HG02798 (cell line): ENCODE measurements at regions not wholly inside any gene's neighbourhood (a gene's known extent, or its start where the extent isn't known, plus 50 kb on each side); places are given as distances from the start of the nearest gene placed in this dataset.

Experiments
- ATAC-seq: cut with Tn5 transposase; IDR thresholded peaks from one replicate; pipeline ENCODE4 v1.9.1; 2021; ENCODE audit warnings: mild to moderate bottlenecking; ENCODE audit not compliant: unreplicated experiment, poor library complexity

- ATAC-seq, result no peak
Observed at GRCh38 chr11:28675183-28675582, 567.0 kb downstream of the METTL15 start.

- peak; percentile 33 for ATAC-seq
Observed at GRCh38 chr11:28674433-28675103, 566.4 kb downstream of the METTL15 start.

GRCh38 chr11:28673691-28674432 lies 565.7 kb downstream of the METTL15 start:
- no peak for ATAC-seq

GRCh38 chr11:28671274-28671673 lies 563.1 kb downstream of the METTL15 start:
- ATAC-seq, result no peak

- ATAC-seq, result no peak
Observed at GRCh38 chr11:28666632-28667031, 558.4 kb downstream of the METTL15 start.

- no peak for ATAC-seq
Observed at GRCh38 chr11:28659716-28660348, 551.6 kb downstream of the METTL15 start.

GRCh38 chr11:28657378-28658030 lies 549.3 kb downstream of the METTL15 start:
- no peak for ATAC-seq

GRCh38 chr11:28654191-28654590 lies 546.0 kb downstream of the METTL15 start:
- ATAC-seq, result no peak

- ATAC-seq, result no peak
Observed at GRCh38 chr11:28649922-28650321, 541.7 kb downstream of the METTL15 start.

- no peak for ATAC-seq
Observed at GRCh38 chr11:28636566-28636965, 528.4 kb downstream of the METTL15 start.

- ATAC-seq, result no peak
Observed at GRCh38 chr11:28636033-28636432, 527.8 kb downstream of the METTL15 start.

GRCh38 chr11:28632338-28632737 lies 524.1 kb downstream of the METTL15 start:
- ATAC-seq, result no peak

GRCh38 chr11:28631148-28631547 lies 523.0 kb downstream of the METTL15 start:
- no peak for ATAC-seq

GRCh38 chr11:28629235-28629634 lies 521.0 kb downstream of the METTL15 start:
- no peak for ATAC-seq

GRCh38 chr11:28628412-28628811 lies 520.2 kb downstream of the METTL15 start:
- no peak for ATAC-seq

- no peak for ATAC-seq
Observed at GRCh38 chr11:28627690-28628255, 519.6 kb downstream of the METTL15 start.

- ATAC-seq, result no peak
Observed at GRCh38 chr11:28625532-28625931, 517.3 kb downstream of the METTL15 start.

- no peak for ATAC-seq
Observed at GRCh38 chr11:28621753-28622152, 513.6 kb downstream of the METTL15 start.

- ATAC-seq, result no peak
Observed at GRCh38 chr11:28619846-28620540, 511.8 kb downstream of the METTL15 start.

GRCh38 chr11:28618416-28618815 lies 510.2 kb downstream of the METTL15 start:
- no peak for ATAC-seq
